Motor neuron (in vitro differentiated cells): ENCODE measurements at regions not wholly inside any gene's neighbourhood (a gene's known extent, or its start where the extent isn't known, plus 50 kb on each side); places are given as distances from the start of the nearest gene placed in this dataset.
"Not testable (repeated sequence)": the region's sequence is repeated elsewhere in the genome, so short reads cannot be mapped to it uniquely, and the experiment has no call there.

Experiments
- ATAC-seq, 8 experiments: fragments of 200-7000 bp; cut with Tn5 transposase; replicated peaks in 6 of 8; 2 replicates each; pipeline ENCODE4 v1.8.0; 2021; ENCODE audit warnings: mild to moderate bottlenecking in 8 of 8, moderate library complexity in 8 of 8
- H3K27ac ChIP-seq, 2 donors: fragments of 250-450 bp; sonication (Bioruptor Pico); 2 replicates each; pipeline ENCODE4 v1.9.0; 2021; ENCODE audit warnings: antibody characterized with exemption in 2 of 2, mild to moderate bottlenecking in 2 of 2, moderate library complexity in 1 of 2
- H3K4me1 ChIP-seq, 2 donors: fragments of 250-450 bp; sonication (Bioruptor Pico); replicated peaks in 1 of 2; 2 replicates each; pipeline ENCODE4 v1.6.1; 2021; ENCODE audit warnings: antibody characterized with exemption in 2 of 2, mild to moderate bottlenecking in 2 of 2, moderate library complexity in 1 of 2
- H3K4me3 ChIP-seq, 5 donors: fragments of 250-450 bp; sonication (Bioruptor Pico); 2 replicates each; pipeline ENCODE4 v1.9.0; 2021; ENCODE audit warnings: antibody characterized with exemption in 5 of 5, mild to moderate bottlenecking in 5 of 5, moderate library complexity in 4 of 5
- WGBS, 10 experiments: fragments of 450-650 bp; shearing (Covaris generic); methylation state at CpG; one replicate each; pipeline ENCODE4 v1.0.0; 2022; 5-methylcytosine and 5-hydroxymethylcytosine counted together
- in situ Hi-C, 9 experiments: fragments of 400-800 bp; cut with MboI; loops; one replicate each; pipeline ENCODE4 v1.15.0; 2021; ENCODE audit warnings: low sequenced_read_pairs in 9 of 9, low pct_unique_long_range_greater_than_20kb in 2 of 9; ENCODE audit not compliant: unreplicated experiment in 9 of 9

GRCh38 chr6:103587722-103588121 lies 1272.0 kb downstream of the HACE1 start:
- in situ Hi-C loops: no loop called here
- ATAC-seq: no peak
- Histone ChIP-seq H3K4me3 (no peak overlapping the region), H3K4me1 (no peaks in the 10 kb centered on the region), H3K27ac (no peak overlapping the region)
- 7 to 100% (median 71%) methylated on average over 2 to 3 of the region's 3 CpGs for WGBS, 10 experiments

GRCh38 chr6:103578115-103578514 lies 1281.6 kb downstream of the HACE1 start:
- in situ Hi-C loops: no loop called here
- no peaks in the 10 kb centered on the region for H3K4me1 ChIP-seq
- ATAC-seq: no peak
- 7 to 96% (median 58%) methylated on average over 2 to 3 of the region's 3 CpGs; no CpG with 5 or more reads in 2 of the 10 experiments for WGBS, 10 experiments
- no peak overlapping the region for H3K27ac ChIP-seq
- no peak overlapping the region for H3K4me3 ChIP-seq

- no peak for ATAC-seq
- no peak overlapping the region for H3K27ac ChIP-seq
- no peak overlapping the region for H3K4me3 ChIP-seq
- in situ Hi-C loops: no loop called here
- no peaks in the 10 kb centered on the region for H3K4me1 ChIP-seq
- 0 to 100% (median 73%) methylated on average over 1 to 2 of the region's 2 CpGs for WGBS, 10 experiments
Observed at GRCh38 chr6:103570431-103570830, 1289.3 kb downstream of the HACE1 start.

- Histone ChIP-seq H3K4me1 (no peaks in the 10 kb centered on the region), H3K27ac (no peak overlapping the region), H3K4me3 (no peak overlapping the region)
- in situ Hi-C loops: no loop called here
- ATAC-seq: no peak
Observed at GRCh38 chr6:103554911-103555310, 1304.8 kb downstream of the HACE1 start.

GRCh38 chr6:103538381-103538780 lies 1321.3 kb downstream of the HACE1 start:
- Histone ChIP-seq H3K4me3 (no peak overlapping the region), H3K27ac (no peak overlapping the region), H3K4me1 (no peaks in the 10 kb centered on the region)
- WGBS, 10 experiments: 0 to 90% (median 81%) methylated on average over 1 of the region's 1 CpG; no CpG with 5 or more reads in 2 of the 10 experiments
- in situ Hi-C loops: no loop called here
- no peak for ATAC-seq

- 0 to 100% (median 70%) methylated on average over 1 to 2 of the region's 2 CpGs; no CpG with 5 or more reads in 4 of the 10 experiments for WGBS, 10 experiments
- no peak for ATAC-seq
Observed at GRCh38 chr6:103534814-103535213, 1324.9 kb downstream of the HACE1 start.

GRCh38 chr6:103534095-103534494 lies 1325.6 kb downstream of the HACE1 start:
- no peaks in the 10 kb centered on the region for H3K4me1 ChIP-seq
- WGBS, 10 experiments: 0 to 100% (median 46%) methylated on average over 1 of the region's 1 CpG; no CpG with 5 or more reads in 4 of the 10 experiments
- H3K4me3 ChIP-seq: no peak overlapping the region
- in situ Hi-C loops: no loop called here
- ATAC-seq: no peak
- H3K27ac ChIP-seq: no peak overlapping the region

More at GRCh38 chr6:103534814-103535213, 1324.9 kb downstream of the HACE1 start:
- Histone ChIP-seq H3K27ac (no peak overlapping the region), H3K4me1 (no peaks in the 10 kb centered on the region), H3K4me3 (no peak overlapping the region)
- in situ Hi-C loops: no loop called here

- no peak for ATAC-seq
- in situ Hi-C loops: no loop called here
Observed at GRCh38 chr6:103522045-103522444, 1337.7 kb downstream of the HACE1 start.

GRCh38 chr6:103516336-103516735 lies 1343.4 kb downstream of the HACE1 start:
- no peak overlapping the region for H3K4me3 ChIP-seq
- no peak overlapping the region for H3K27ac ChIP-seq
- ATAC-seq: no peak
- H3K4me1 ChIP-seq: no peaks in the 10 kb centered on the region
- in situ Hi-C loops: no loop called here
- WGBS, 10 experiments: 0 to 80% (median 50%) methylated on average over 1 to 3 of the region's 3 CpGs; no CpG with 5 or more reads in 1 of the 10 experiments

More at GRCh38 chr6:103522045-103522444, 1337.7 kb downstream of the HACE1 start:
- Histone ChIP-seq H3K4me3 (no peak overlapping the region), H3K4me1 (no peaks in the 10 kb centered on the region), H3K27ac (no peak overlapping the region)
- 40 to 94% (median 83%) methylated on average over 1 to 6 of the region's 8 CpGs; no CpG with 5 or more reads in 5 of the 10 experiments for WGBS, 10 experiments

GRCh38 chr6:103507052-103507451 lies 1352.7 kb downstream of the HACE1 start:
- ATAC-seq: no peak
- in situ Hi-C loops: no loop called here
- Histone ChIP-seq H3K4me1 (no peaks in the 10 kb centered on the region), H3K4me3 (no peak overlapping the region), H3K27ac (no peak overlapping the region)

- Histone ChIP-seq H3K27ac (no peak overlapping the region), H3K4me1 (no peaks in the 10 kb centered on the region), H3K4me3 (no peak overlapping the region)
- in situ Hi-C loops: no loop called here
- no peak for ATAC-seq
- WGBS, 10 experiments: 0 to 100% (median 58%) methylated on average over 1 to 2 of the region's 2 CpGs
Observed at GRCh38 chr6:103505155-103505518, 1354.6 kb downstream of the HACE1 start.

GRCh38 chr6:103504501-103505154 lies 1355.1 kb downstream of the HACE1 start:
- 0 to 100% (median 44%) methylated on average over 1 of the region's 1 CpG; no CpG with 5 or more reads in 1 of the 10 experiments for WGBS, 10 experiments
- no peak for ATAC-seq
- no peak overlapping the region for H3K4me3 ChIP-seq
- no peaks in the 10 kb centered on the region for H3K4me1 ChIP-seq
- no peak overlapping the region for H3K27ac ChIP-seq
- in situ Hi-C loops: no loop called here

- H3K4me1 ChIP-seq, in situ Hi-C loops, ATAC-seq, H3K4me3 ChIP-seq, H3K27ac ChIP-seq: not testable (repeated sequence)
- WGBS, 10 experiments: no CpG with 5 or more reads among the region's 11 CpGs
Observed at GRCh38 chr6:103496588-103496987, 1363.1 kb downstream of the HACE1 start.

GRCh38 chr6:103456652-103457051 lies 1403.1 kb downstream of the HACE1 start:
- in situ Hi-C loops: no loop called here
- Histone ChIP-seq H3K27ac (no peak overlapping the region), H3K4me1 (no peaks in the 10 kb centered on the region), H3K4me3 (no peak overlapping the region)
- ATAC-seq: no peak
- 11 to 93% (median 80%) methylated on average over 1 to 3 of the region's 3 CpGs for WGBS, 10 experiments
